HUES64 (cell line): ENCODE measurements at regions not wholly inside any gene's neighbourhood (a gene's known extent, or its start where the extent isn't known, plus 50 kb on each side); places are given as distances from the start of the nearest gene placed in this dataset.

ENCODE experiments used
- H3K27ac ChIP-seq: 2 replicates; pipeline ENCODE4 v1.7.0; 2013; ENCODE audit warnings: low read depth, low read length, inconsistent platforms
- H3K27me3 ChIP-seq: 2 replicates; pipeline ENCODE4 v1.6.1; 2013; ENCODE audit warnings: mild to moderate bottlenecking, low read length; ENCODE audit not compliant: insufficient read depth
- H3K36me3 ChIP-seq: 2 replicates; pipeline ENCODE4 v1.6.1; 2013; ENCODE audit warnings: mild to moderate bottlenecking, low read length; ENCODE audit not compliant: insufficient read depth
- H3K4me1 ChIP-seq: 2 replicates; pipeline ENCODE4 v1.6.1; 2013; ENCODE audit warnings: mild to moderate bottlenecking, low read length, moderate library complexity; ENCODE audit not compliant: insufficient read depth
- H3K4me3 ChIP-seq: 2 replicates; pipeline ENCODE4 v1.5.1; 2013; ENCODE audit warnings: mild to moderate bottlenecking, low read length, moderate library complexity
- H3K9ac ChIP-seq: 2 replicates; pipeline ENCODE4 v1.6.1; 2013; ENCODE audit warnings: mild to moderate bottlenecking, low read depth, low read length
- H3K9me3 ChIP-seq: 2 replicates; pipeline ENCODE4 v1.6.1; 2013; ENCODE audit warnings: low read depth, low read length; ENCODE audit not compliant: insufficient read depth
- WGBS: fragments of 150-250, 120-280 bp; methylation state at CpG from one replicate; pipeline ENCODE4 v1.1.7; 2013; ENCODE audit warnings: missing lambda C conversion rate; 5-methylcytosine and 5-hydroxymethylcytosine counted together

DNA sequence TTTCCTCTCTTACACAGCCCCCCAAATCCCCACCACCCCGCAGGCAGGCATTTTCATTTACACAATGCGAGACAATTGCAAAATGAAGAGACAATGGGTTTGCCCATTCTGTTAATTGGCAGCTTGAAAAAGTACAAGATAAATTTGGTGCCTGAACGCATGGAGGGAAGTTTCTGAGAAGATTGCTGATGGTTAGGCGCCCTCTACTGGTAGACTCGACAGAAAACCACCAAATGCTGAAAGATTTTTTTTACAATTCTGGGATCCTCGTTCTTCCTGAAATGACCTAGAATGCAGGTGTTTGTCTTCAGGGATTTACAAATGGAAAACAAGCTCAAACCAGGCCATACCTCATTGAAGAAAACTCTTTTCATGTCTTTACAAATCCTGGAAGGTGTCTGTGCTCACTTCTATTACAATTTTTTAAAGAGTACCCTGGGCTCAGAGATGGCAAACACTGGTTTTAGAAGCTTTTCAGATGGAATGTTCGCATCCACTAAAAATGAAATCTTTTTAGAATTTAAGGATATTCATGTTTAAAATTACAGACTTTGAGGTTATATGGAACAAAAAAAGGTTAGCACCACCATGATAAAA lies 338.5 kb downstream of the PMP22 start:
- H3K9ac ChIP-seq = no peak overlapping the region
- H3K27me3 ChIP-seq = no peaks in the 10 kb centered on the region
- H3K27ac ChIP-seq = no peak overlapping the region
- H3K4me3 ChIP-seq = no peak overlapping the region
- peaks cover 7% of the 10 kb centered on the region; the same call in 1 of the 2 replicates for H3K9me3 ChIP-seq
- no peaks in the 10 kb centered on the region for H3K36me3 ChIP-seq
- H3K4me1 ChIP-seq = no peaks in the 10 kb centered on the region
- WGBS = 22% methylated on average over 7 of the region's 7 CpGs

GRCh38 chr17:14926073-14926472 lies 339.1 kb downstream of the PMP22 start:
- Histone ChIP-seq H3K27ac (no peak overlapping the region), H3K36me3 (no peaks in the 10 kb centered on the region), H3K9ac (no peak overlapping the region), H3K4me1 (no peaks in the 10 kb centered on the region), H3K27me3 (no peaks in the 10 kb centered on the region), H3K4me3 (no peak overlapping the region), H3K9me3 (peaks cover 7% of the 10 kb centered on the region; the same call in 1 of the 2 replicates)
- WGBS = 90% methylated on average over 8 of the region's 8 CpGs

DNA sequence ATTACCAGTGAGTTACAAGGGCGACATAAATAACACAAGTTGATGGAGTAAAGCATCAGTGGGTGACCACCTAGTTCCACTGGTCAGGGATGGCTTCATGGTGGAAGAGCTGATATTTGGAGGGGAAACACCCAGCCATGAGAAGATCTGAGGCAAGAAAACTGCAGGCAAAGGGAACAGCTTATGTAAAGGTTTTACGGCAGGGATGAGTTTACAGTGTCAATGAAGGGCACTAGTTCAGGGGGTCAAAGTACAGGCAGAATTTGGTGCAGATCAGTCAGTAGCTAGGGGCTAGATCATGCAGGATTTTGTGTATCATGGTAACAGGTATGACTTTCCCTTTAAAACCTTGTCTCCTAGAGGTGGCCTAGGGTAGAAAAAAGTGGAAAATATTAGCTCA lies 339.6 kb downstream of the PMP22 start:
- no peak overlapping the region for H3K4me3 ChIP-seq

GRCh38 chr17:14923981-14924380 lies 341.1 kb downstream of the PMP22 start:
- no peak overlapping the region for H3K9ac ChIP-seq
- WGBS = 94% methylated on average over 2 of the region's 3 CpGs
- peaks cover 14% of the 10 kb centered on the region for H3K4me1 ChIP-seq
- no peaks in the 10 kb centered on the region for H3K36me3 ChIP-seq
- H3K9me3 ChIP-seq = peaks cover 7% of the 10 kb centered on the region; the same call in 1 of the 2 replicates
- H3K27me3 ChIP-seq = no peaks in the 10 kb centered on the region
- H3K4me3 ChIP-seq = no peak overlapping the region
- H3K27ac ChIP-seq = no peak overlapping the region

More for the DNA sequence above, 339.6 kb downstream of the PMP22 start:
- Histone ChIP-seq H3K27ac (no peak overlapping the region), H3K9me3 (peaks cover 7% of the 10 kb centered on the region; the same call in 1 of the 2 replicates), H3K27me3 (no peaks in the 10 kb centered on the region), H3K4me1 (0 out of 2 replicates have a peak, but pooled peaks cover under 1% of the 10 kb centered on the region), H3K9ac (no peak overlapping the region), H3K36me3 (no peaks in the 10 kb centered on the region)
- 98% methylated on average over 2 of the region's 2 CpGs for WGBS

- H3K4me3 ChIP-seq = no peak overlapping the region
- peaks cover 7% of the 10 kb centered on the region; the same call in 1 of the 2 replicates for H3K9me3 ChIP-seq
- peaks cover 25% of the 10 kb centered on the region for H3K4me1 ChIP-seq
- no peaks in the 10 kb centered on the region for H3K36me3 ChIP-seq
- H3K27ac ChIP-seq = no peak overlapping the region
- WGBS = 90% methylated on average over 2 of the region's 2 CpGs
- no peaks in the 10 kb centered on the region for H3K27me3 ChIP-seq
- H3K9ac ChIP-seq = no peak overlapping the region
Observed at GRCh38 chr17:14922411-14922810, 342.7 kb downstream of the PMP22 start.

DNA sequence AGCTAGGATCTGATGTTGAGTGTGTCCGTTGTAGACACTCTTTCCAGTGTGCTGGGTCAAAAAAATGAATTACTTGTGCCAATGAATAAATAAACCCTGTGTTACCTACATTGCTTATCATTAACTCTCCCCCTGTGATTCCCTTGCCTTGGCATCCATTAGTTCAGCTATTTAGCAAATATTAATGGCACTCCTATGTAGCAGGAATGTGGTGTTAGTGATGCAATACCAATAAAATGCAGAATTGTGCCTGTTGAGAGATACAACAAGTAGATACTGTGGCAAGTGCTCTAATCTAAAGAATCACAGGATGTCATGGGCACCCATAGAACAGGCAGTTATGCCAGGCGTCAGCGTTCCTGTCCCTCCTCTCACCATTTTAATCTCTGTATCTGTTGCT lies 343.2 kb downstream of the PMP22 start:
- H3K27me3 ChIP-seq = no peaks in the 10 kb centered on the region
- peaks cover 25% of the 10 kb centered on the region for H3K4me1 ChIP-seq
- no peaks in the 10 kb centered on the region for H3K36me3 ChIP-seq
- peaks cover 7% of the 10 kb centered on the region; the same call in 1 of the 2 replicates for H3K9me3 ChIP-seq
- 97% methylated on average over 3 of the region's 3 CpGs for WGBS
- H3K27ac ChIP-seq = no peak overlapping the region
- H3K9ac ChIP-seq = no peak overlapping the region
- H3K4me3 ChIP-seq = no peak overlapping the region

- peaks cover 7% of the 10 kb centered on the region; the same call in 1 of the 2 replicates for H3K9me3 ChIP-seq
Observed at GRCh38 chr17:14919631-14920213, 345.4 kb downstream of the PMP22 start.

DNA sequence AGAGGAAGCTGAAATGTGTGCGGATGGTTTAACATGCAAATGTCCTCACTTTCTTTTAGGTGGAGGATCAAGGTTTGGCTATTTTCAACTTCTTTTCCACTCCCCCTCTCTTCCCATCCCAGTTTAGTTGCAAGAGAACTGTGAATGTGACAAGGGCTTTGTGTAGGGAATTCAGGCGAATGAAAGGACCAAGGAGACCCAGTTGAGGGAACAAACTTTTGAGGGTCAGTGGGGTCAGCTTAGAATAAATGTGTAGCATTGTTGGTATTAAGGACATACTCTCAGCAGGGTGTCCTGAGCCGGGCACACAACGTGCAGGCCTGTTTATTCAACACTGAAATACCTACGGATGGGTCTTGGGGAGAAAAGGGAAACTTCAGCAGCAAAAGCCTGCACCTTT lies 346.0 kb downstream of the PMP22 start:
- H3K9ac ChIP-seq = no peak overlapping the region; the same call in 1 of the 2 replicates
- H3K4me3 ChIP-seq = no peak overlapping the region
- H3K9me3 ChIP-seq = peaks cover 7% of the 10 kb centered on the region; the same call in 1 of the 2 replicates
- no peaks in the 10 kb centered on the region for H3K36me3 ChIP-seq
- 24% methylated on average over 5 of the region's 5 CpGs for WGBS
- peak overlapping the region; percentile 34; the same call in 1 of the 2 replicates for H3K27ac ChIP-seq
- H3K4me1 ChIP-seq = peaks cover 25% of the 10 kb centered on the region
- H3K27me3 ChIP-seq = no peaks in the 10 kb centered on the region

More at GRCh38 chr17:14919631-14920213, 345.4 kb downstream of the PMP22 start:
- 67% methylated on average over 5 of the region's 5 CpGs for WGBS
- peak overlapping the region; percentile 34; the same call in 1 of the 2 replicates for H3K27ac ChIP-seq
- no peaks in the 10 kb centered on the region for H3K36me3 ChIP-seq
- peaks cover 25% of the 10 kb centered on the region for H3K4me1 ChIP-seq
- H3K27me3 ChIP-seq = no peaks in the 10 kb centered on the region
- no peak overlapping the region for H3K4me3 ChIP-seq
- peak overlapping the region; percentile 5; the same call in 1 of the 2 replicates for H3K9ac ChIP-seq

DNA sequence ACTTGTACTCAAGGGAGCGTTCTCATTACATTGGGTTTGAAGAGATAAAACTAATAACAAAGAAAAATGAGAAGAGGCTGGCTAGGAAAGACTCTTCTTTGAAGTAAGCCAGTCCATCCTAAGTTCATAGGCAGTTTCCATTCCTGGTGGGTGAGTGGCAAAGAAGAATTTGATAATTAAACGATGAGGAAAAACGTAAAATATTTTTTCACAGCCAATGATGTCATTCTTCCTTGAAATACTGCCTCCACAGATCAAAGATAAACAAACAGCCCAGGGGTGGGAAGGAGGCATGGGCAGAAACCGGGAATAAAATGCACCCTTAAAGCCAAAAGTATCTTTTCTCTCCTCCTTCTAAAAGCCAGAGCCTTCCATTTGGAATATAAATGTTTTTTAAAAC lies 346.6 kb downstream of the PMP22 start:
- no peaks in the 10 kb centered on the region for H3K27me3 ChIP-seq
- peaks cover 5% of the 10 kb centered on the region; the same call in 1 of the 2 replicates for H3K9me3 ChIP-seq
- no peak overlapping the region for H3K4me3 ChIP-seq
- H3K4me1 ChIP-seq = peaks cover 25% of the 10 kb centered on the region
- no peaks in the 10 kb centered on the region for H3K36me3 ChIP-seq
- H3K27ac ChIP-seq = peak overlapping the region; percentile 34; the same call in 1 of the 2 replicates
- no peak overlapping the region for H3K9ac ChIP-seq
- WGBS = 64% methylated on average over 2 of the region's 4 CpGs

GRCh38 chr17:14910916-14911315 lies 354.2 kb downstream of the PMP22 start:
- Histone ChIP-seq H3K9ac (no peak overlapping the region), H3K9me3 (no peaks in the 10 kb centered on the region), H3K4me3 (no peak overlapping the region), H3K27me3 (no peaks in the 10 kb centered on the region), H3K27ac (no peak overlapping the region), H3K4me1 (no peaks in the 10 kb centered on the region), H3K36me3 (no peaks in the 10 kb centered on the region)
- 98% methylated on average over 1 of the region's 1 CpG for WGBS

DNA sequence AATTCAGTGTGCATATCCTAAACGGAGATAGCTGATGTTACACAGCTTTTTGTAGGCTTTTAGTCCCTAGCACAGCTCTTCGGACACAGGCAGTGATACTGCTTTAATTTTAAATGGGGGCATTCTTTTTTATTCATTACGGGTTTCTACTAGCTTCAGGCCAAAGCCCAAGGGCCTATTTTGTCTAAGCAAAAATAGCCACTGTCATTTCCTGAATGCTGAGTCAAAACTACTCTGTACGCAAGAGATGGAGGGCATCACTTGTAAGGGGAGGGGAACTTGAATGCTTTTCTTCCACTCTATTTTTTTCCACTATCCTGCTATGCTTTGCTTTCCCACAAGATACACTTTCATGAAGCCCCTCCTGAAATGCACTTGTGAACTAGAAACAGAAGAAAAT lies 360.7 kb downstream of the PMP22 start:
- Histone ChIP-seq H3K4me1 (no peaks in the 10 kb centered on the region), H3K9ac (no peak overlapping the region), H3K9me3 (no peaks in the 10 kb centered on the region), H3K36me3 (no peaks in the 10 kb centered on the region), H3K27me3 (no peaks in the 10 kb centered on the region), H3K4me3 (no peak overlapping the region), H3K27ac (no peak overlapping the region)
- 98% methylated on average over 4 of the region's 4 CpGs for WGBS
